ENCODE measurements at regions not wholly inside any gene's neighbourhood (a gene's known extent, or its start where the extent isn't known, plus 50 kb on each side); places are given as distances from the start of the nearest gene placed in this dataset.

- H4K91ac ChIP-seq (replicated peaks; ENCODE audit: insufficient read length, low read length), result no peak overlapping the region
- no peak overlapping the region for H4K8ac ChIP-seq (ENCODE audit: extremely low read depth, insufficient read depth, low read length)
- H2BK15ac ChIP-seq (ENCODE audit: low read length), result no peak overlapping the region
- POLR2A ChIA-PET (ENCODE audit: partially characterized antibody), result no interaction called here
- no peak overlapping the region for H2BK120ac ChIP-seq (replicated peaks; ENCODE audit: low read depth, low read length)
- no peak overlapping the region for H2BK20ac ChIP-seq (ENCODE audit: low read length)
- H3K9ac ChIP-seq (replicated peaks in 1 of 4; ENCODE audit: extremely low read depth in 1 of 4, low read depth in 3 of 4, low read length in 3 of 4), result no peak overlapping the region
- H3K18ac ChIP-seq (ENCODE audit: extremely low read depth, low read length), result no peak overlapping the region
- no peak overlapping the region for H3K14ac ChIP-seq (ENCODE audit: insufficient read length)
- no peak overlapping the region for H2AK5ac ChIP-seq (ENCODE audit: low read depth, low read length)
- no peaks in the 10 kb centered on the region for H4K20me1 ChIP-seq (replicated peaks in 1 of 2; ENCODE audit: control insufficient read depth in 1 of 2, insufficient read depth in 2 of 2, low read length in 2 of 2)
- H3K56ac ChIP-seq (replicated peaks; ENCODE audit: insufficient read length, low read depth, low read length), result no peak overlapping the region
- no peaks in the 10 kb centered on the region for H3K79me1 ChIP-seq (ENCODE audit: low read depth, low read length)
- H2BK5ac ChIP-seq (ENCODE audit: low read depth, low read length), result no peak overlapping the region
- H3K9me3 ChIP-seq (ENCODE audit: insufficient read depth in 2 of 2, low read depth in 1 of 2, low read length in 1 of 2), result no peaks in the 10 kb centered on the region
- FAIRE-seq (no peak), DNase-seq (ENCODE audit: low read depth in 1 of 2, low spot score in 2 of 2) (no peak)
- no peaks in the 10 kb centered on the region for H3K23me2 ChIP-seq (ENCODE audit: low read depth, low read length)
- no peak overlapping the region for H3K4me3 ChIP-seq (ENCODE audit: extremely low read depth in 1 of 4, insufficient read depth in 2 of 4, low read depth in 3 of 4, low read length in 4 of 4)
- H3K79me2 ChIP-seq (ENCODE audit: control insufficient read depth in 1 of 2, insufficient read depth in 2 of 2, low read length in 2 of 2), result no peaks in the 10 kb centered on the region
- WGBS, 2 experiments (ENCODE audit: extremely low coverage in 1 of 2, insufficient coverage in 1 of 2, insufficient read length in 1 of 2, insufficient replicate concordance in 2 of 2, low coverage in 1 of 2, low lambda C conversion rate in 2 of 2, missing lambda C conversion rate in 1 of 2), result 96% methylated on average over 4 of the region's 4 CpGs; no CpG with 5 or more reads in 1 of the 2 experiments
- no peak overlapping the region for H2AFZ ChIP-seq (ENCODE audit: low read length)
- no peak overlapping the region for H3K4ac ChIP-seq (replicated peaks; ENCODE audit: insufficient read length, low read depth, low read length)
- no peak overlapping the region for H2BK12ac ChIP-seq (ENCODE audit: low read depth, low read length)
- no peak overlapping the region for H3K4me2 ChIP-seq (ENCODE audit: insufficient read depth in 1 of 2, low read depth in 2 of 2, low read length in 2 of 2)
- H3K36me3 ChIP-seq (ENCODE audit: control insufficient read depth in 2 of 4, insufficient read depth in 4 of 4, low read length in 3 of 4), result no peaks in the 10 kb centered on the region
- H3K23ac ChIP-seq (ENCODE audit: insufficient read length), result no peak overlapping the region
- no peak overlapping the region for H3K27ac ChIP-seq (ENCODE audit: low read depth, low read length)
- no peak overlapping the region for H4K5ac ChIP-seq (ENCODE audit: insufficient read length, low read depth, low read length)
- H3K27me3 ChIP-seq (replicated peaks in 1 of 4; ENCODE audit: control insufficient read depth in 3 of 4, extremely low read depth in 1 of 4, insufficient read depth in 3 of 4, low read length in 3 of 4), result no peaks in the 10 kb centered on the region
- CTCF ChIA-PET (ENCODE audit: partially characterized antibody), result interaction anchor here (0.8 to 0.9 kb wide), 2 partner anchors 17 to 64 kb away, joined by 3 read pairs; no protein-coding TSS in a partner anchor
- H3K4me1 ChIP-seq (replicated peaks in 1 of 4; ENCODE audit: control insufficient read depth in 3 of 4, insufficient read depth in 4 of 4, low read length in 3 of 4), result no peaks in the 10 kb centered on the region; a peak in 1 of 7 replicates
- TF ChIP-seq NRF1 (IDR thresholded peaks at IDR 0.05; ENCODE audit: low read depth, low read length) (no peak), RXRA (IDR thresholded peaks at IDR 0.05; ENCODE audit: insufficient read depth, low read depth, low read length) (no peak), TAF7 (optimal IDR thresholded peaks at IDR 0.05; ENCODE audit: borderline replicate concordance, low read depth, low read length) (no peak), SRF (IDR thresholded peaks at IDR 0.05; ENCODE audit: low read depth, low read length) (no peak), POLR2A (IDR thresholded peaks at IDR 0.05; ENCODE audit: control extremely low read depth in 1 of 2, low read depth in 2 of 2, low read length in 2 of 2) (no peak), CTCF (IDR thresholded peaks at IDR 0.05; ENCODE audit: control extremely low read depth in 1 of 3, insufficient read depth in 1 of 3, low read depth in 1 of 3, low read length in 3 of 3) (no peak), KDM1A (IDR thresholded peaks at IDR 0.05; ENCODE audit: borderline replicate concordance, low read length) (no peak), TEAD4 (IDR thresholded peaks at IDR 0.05; ENCODE audit: low read depth, low read length) (no peak), TBP (IDR thresholded peaks at IDR 0.05; ENCODE audit: low read depth, low read length) (no peak), ASH2L (IDR thresholded peaks at IDR 0.05; ENCODE audit: low read length) (no peak), CEBPB (IDR thresholded peaks at IDR 0.05; ENCODE audit: low read depth, low read length) (no peak), TAF1 (IDR thresholded peaks at IDR 0.05; ENCODE audit: low read depth, low read length) (no peak), BACH1 (IDR thresholded peaks at IDR 0.05; ENCODE audit: low read length) (no peak), BCL11A (IDR thresholded peaks at IDR 0.05; ENCODE audit: low read depth in 2 of 2, low read length in 2 of 2) (no peak)
Observed at GRCh38 chr18:24552218-24552617, 91.8 kb downstream of the HRH4 start.
